SU-DHL-6 (cell line): ENCODE measurements at regions not wholly inside any gene's neighbourhood (a gene's known extent, or its start where the extent isn't known, plus 50 kb on each side); places are given as distances from the start of the nearest gene placed in this dataset.

Source experiments
- H2AFZ ChIP-seq: fragments of 200-600 bp; sonication (generic); 2 replicates; pipeline ENCODE4 v1.6.1; 2014; ENCODE audit warnings: low read depth, mild to moderate bottlenecking, moderate library complexity, mixed read lengths, antibody characterized with exemption, low read length; ENCODE audit not compliant: severe bottlenecking
- H3F3A ChIP-seq: fragments of 200-600 bp; shearing (Covaris generic); 2 replicates; pipeline ENCODE4 v1.6.0; 2016; ENCODE audit warnings: antibody characterized with exemption, mild to moderate bottlenecking; ENCODE audit not compliant: insufficient read depth
- H3K27ac ChIP-seq: fragments of 200-600 bp; sonication (generic); 2 replicates; pipeline ENCODE4 v1.5.1; 2016; ENCODE audit warnings: low read depth, mild to moderate bottlenecking, low read length, moderate library complexity, mixed read lengths
- H3K27me3 ChIP-seq: fragments of 200-600 bp; sonication (generic), shearing (Covaris generic); 2 replicates; pipeline ENCODE4 v1.6.0; 2014; ENCODE audit warnings: mild to moderate bottlenecking, low read length
- H3K36me3 ChIP-seq: fragments of 200-600 bp; sonication (generic); 2 replicates; pipeline ENCODE4 v1.6.1; 2014; ENCODE audit warnings: mild to moderate bottlenecking, low read length, mixed read lengths
- H3K4me2 ChIP-seq: fragments of 300-600, 200-600 bp; shearing (Covaris generic), sonication (generic); 2 replicates; pipeline ENCODE4 v1.6.0; 2014; ENCODE audit warnings: low read length, low read depth, mild to moderate bottlenecking; ENCODE audit not compliant: poor library complexity, severe bottlenecking
- H3K4me3 ChIP-seq: fragments of 200-600 bp; sonication (generic); 2 replicates; pipeline ENCODE4 v1.5.1; 2014; ENCODE audit warnings: antibody characterized with exemption, low read length, mild to moderate bottlenecking, mixed read lengths; ENCODE audit not compliant: insufficient read depth, poor library complexity, severe bottlenecking
- H3K79me2 ChIP-seq: fragments of 200-600 bp; sonication (generic); 2 replicates; pipeline ENCODE4 v1.6.1; 2014; ENCODE audit warnings: mild to moderate bottlenecking, low read length, moderate library complexity; ENCODE audit not compliant: insufficient read depth
- H3K9ac ChIP-seq: fragments of 200-600 bp; sonication (generic); 2 replicates; pipeline ENCODE4 v1.7.0; 2014; ENCODE audit warnings: mild to moderate bottlenecking, low read length
- H3K9me2 ChIP-seq: fragments of 200-600 bp; sonication (generic); replicated peaks from 2 replicates; pipeline ENCODE4 v1.6.1; 2014; ENCODE audit warnings: low read length; ENCODE audit not compliant: insufficient read depth
- H3K9me3 ChIP-seq: fragments of 200-600 bp; sonication (generic); 2 replicates; pipeline ENCODE4 v1.6.1; 2014; ENCODE audit warnings: low read length, mixed read lengths; ENCODE audit not compliant: insufficient read depth
- H4K20me1 ChIP-seq: fragments of 200-600 bp; sonication (generic); 2 replicates; pipeline ENCODE4 v1.6.1; 2014; ENCODE audit warnings: low read depth, mild to moderate bottlenecking, antibody characterized with exemption, low read length, moderate library complexity, mixed read lengths
- EZH2phosphoT487 ChIP-seq: fragments of 200-600 bp; sonication (generic), shearing (Covaris generic); conservative IDR thresholded peaks from 2 replicates; pipeline ENCODE4 v1.6.1; 2018; ENCODE audit warnings: mild to moderate bottlenecking, antibody characterized with exemption, low read length, moderate library complexity, mixed read lengths
- TF ChIP-seq, protein P1 (sequence below): fragments of 200-600 bp; sonication (generic); IDR thresholded peaks from one replicate; pipeline ENCODE4 v1.5.1; 2017; ENCODE audit warnings: antibody characterized with exemption, mild to moderate bottlenecking, low read length, moderate library complexity; ENCODE audit not compliant: insufficient read depth, poor library complexity, severe bottlenecking

DNA sequence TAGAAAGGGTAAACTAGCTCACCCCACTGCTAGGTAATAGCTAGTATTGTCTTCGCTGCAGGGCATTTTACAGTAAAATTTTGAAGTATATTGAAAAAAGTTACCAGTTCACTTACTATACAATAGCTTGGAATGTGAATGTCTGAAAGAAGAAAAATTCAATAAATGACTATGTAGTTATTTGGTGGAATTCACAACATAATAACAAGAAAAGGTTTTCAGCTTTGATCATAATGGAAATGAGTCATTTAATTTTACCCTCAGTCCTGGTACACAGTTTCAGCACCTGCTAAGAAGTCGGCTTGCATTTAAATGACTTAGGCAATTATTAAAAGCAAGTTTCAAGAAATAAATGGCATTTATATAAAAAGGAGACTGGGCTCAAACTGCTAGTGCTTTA is 90.4 kb downstream of the NUP35 start:
- Histone ChIP-seq H3K4me2 (no peak overlapping the region), H3K9ac (no peak overlapping the region), H3K36me3 (no peaks in the 10 kb centered on the region), H4K20me1 (no peaks in the 10 kb centered on the region), H3K79me2 (no peaks in the 10 kb centered on the region), H3K9me2 (no peaks in the 10 kb centered on the region), H3K4me3 (no peak overlapping the region), H3K27me3 (no peaks in the 10 kb centered on the region), H3K27ac (no peak overlapping the region), H3K9me3 (no peaks in the 10 kb centered on the region), H2AFZ (no peak overlapping the region), H3F3A (no peaks in the 10 kb centered on the region)
- no peak for TF ChIP-seq EZH2phosphoT487
- TF ChIP-seq, protein P1, sequence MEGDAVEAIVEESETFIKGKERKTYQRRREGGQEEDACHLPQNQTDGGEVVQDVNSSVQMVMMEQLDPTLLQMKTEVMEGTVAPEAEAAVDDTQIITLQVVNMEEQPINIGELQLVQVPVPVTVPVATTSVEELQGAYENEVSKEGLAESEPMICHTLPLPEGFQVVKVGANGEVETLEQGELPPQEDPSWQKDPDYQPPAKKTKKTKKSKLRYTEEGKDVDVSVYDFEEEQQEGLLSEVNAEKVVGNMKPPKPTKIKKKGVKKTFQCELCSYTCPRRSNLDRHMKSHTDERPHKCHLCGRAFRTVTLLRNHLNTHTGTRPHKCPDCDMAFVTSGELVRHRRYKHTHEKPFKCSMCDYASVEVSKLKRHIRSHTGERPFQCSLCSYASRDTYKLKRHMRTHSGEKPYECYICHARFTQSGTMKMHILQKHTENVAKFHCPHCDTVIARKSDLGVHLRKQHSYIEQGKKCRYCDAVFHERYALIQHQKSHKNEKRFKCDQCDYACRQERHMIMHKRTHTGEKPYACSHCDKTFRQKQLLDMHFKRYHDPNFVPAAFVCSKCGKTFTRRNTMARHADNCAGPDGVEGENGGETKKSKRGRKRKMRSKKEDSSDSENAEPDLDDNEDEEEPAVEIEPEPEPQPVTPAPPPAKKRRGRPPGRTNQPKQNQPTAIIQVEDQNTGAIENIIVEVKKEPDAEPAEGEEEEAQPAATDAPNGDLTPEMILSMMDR: no peak

DNA sequence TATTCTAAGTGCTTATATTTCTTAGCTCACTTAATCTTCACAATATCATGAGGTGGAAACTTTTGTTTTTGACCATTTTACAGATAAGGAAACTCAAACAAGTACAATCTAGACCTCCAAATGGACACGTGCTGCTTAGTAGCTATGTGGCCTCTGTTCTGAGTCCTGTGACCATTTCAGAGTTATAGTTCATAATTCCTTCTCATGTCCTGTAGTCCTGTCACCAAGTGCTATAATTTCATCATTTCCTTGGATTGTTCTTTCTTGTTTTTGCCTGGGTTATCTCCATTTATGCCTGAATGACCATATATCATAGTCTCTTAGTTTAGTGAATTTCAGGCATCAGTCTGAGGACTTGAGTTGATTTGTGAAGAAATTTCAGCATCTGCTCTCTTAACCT is 91.7 kb downstream of the NUP35 start:
- Histone ChIP-seq H2AFZ (no peak overlapping the region), H3K9me2 (no peaks in the 10 kb centered on the region), H3K27me3 (no peaks in the 10 kb centered on the region), H3K27ac (no peak overlapping the region), H3F3A (no peaks in the 10 kb centered on the region), H4K20me1 (no peaks in the 10 kb centered on the region), H3K9me3 (no peaks in the 10 kb centered on the region), H3K4me3 (no peak overlapping the region), H3K9ac (no peak overlapping the region), H3K4me2 (no peak overlapping the region), H3K79me2 (no peaks in the 10 kb centered on the region), H3K36me3 (no peaks in the 10 kb centered on the region)
- TF ChIP-seq EZH2phosphoT487: no peak
- TF ChIP-seq, protein P1: no peak

DNA sequence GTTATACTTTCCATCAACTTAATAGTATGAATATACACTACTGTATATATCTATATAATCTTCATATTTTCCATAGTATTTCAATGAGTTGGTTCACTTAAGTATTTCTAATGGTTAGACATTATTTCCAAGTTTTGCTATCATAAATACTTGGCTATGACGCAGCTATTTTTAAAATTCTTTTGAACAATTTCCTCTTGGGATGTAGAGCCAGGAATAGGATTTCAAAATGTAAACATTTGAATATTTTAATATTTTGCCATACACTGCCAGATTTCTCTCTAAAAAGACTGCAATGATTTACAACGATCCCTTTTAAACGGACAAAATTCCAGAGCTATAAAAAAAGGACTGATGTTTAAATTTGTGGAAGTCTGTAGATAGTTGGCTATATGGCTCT is 95.6 kb downstream of the NUP35 start:
- Histone ChIP-seq H2AFZ (no peak overlapping the region), H3K9ac (no peak overlapping the region), H3K4me3 (no peak overlapping the region), H3K27ac (no peak overlapping the region), H3K9me2 (no peaks in the 10 kb centered on the region), H3K79me2 (no peaks in the 10 kb centered on the region), H3F3A (no peaks in the 10 kb centered on the region), H3K4me2 (no peak overlapping the region), H4K20me1 (no peaks in the 10 kb centered on the region), H3K36me3 (0 out of 2 replicates have a peak, but pooled peaks cover 4% of the 10 kb centered on the region), H3K27me3 (no peaks in the 10 kb centered on the region), H3K9me3 (no peaks in the 10 kb centered on the region)
- TF ChIP-seq EZH2phosphoT487: no peak
- TF ChIP-seq, protein P1: no peak
